K562 (cell line): ENCODE measurements at regions not wholly inside any gene's neighbourhood (a gene's known extent, or its start where the extent isn't known, plus 50 kb on each side); places are given as distances from the start of the nearest gene placed in this dataset.

Experiments
- ATAC-seq: fragments of 200-7000 bp; cut with Tn5 transposase; 3 replicates; pipeline ENCODE4 v1.9.1; 2020; ENCODE audit warnings: moderate library complexity
- BruUV-seq: library from RNA; stranded (reverse); fragments of 400-500 nt; replicated peaks from 2 replicates; lab custom pipeline; 2021; lab: Mats Ljungman, UMichigan
- CTCF ChIA-PET: fragments of 300-600 bp; formaldehyde crosslinking; extraction: SDS; loops from one replicate; lab custom pipeline; 2021; ENCODE audit warnings: low intra/inter-chr PET ratio; lab: Yijun Ruan, JAX
- POLR2A ChIA-PET: fragments of 300-600, 350-650 bp; sonication (Branson Sonifier 250); formaldehyde crosslinking; extraction: SDS; loops from one replicate; lab custom pipeline; 2021; ENCODE audit warnings: antibody characterized with exemption, inconsistent platforms; lab: Yijun Ruan, JAX
- DNase-seq, 4 experiments: peaks; one replicate each; pipeline versions ENCODE4 v3.0.0 to v3.0.0-alpha.2; 2011 to 2018; ENCODE audit warnings: low spot score in 3 of 4, mixed read lengths in 3 of 4; ENCODE audit errors: extremely low read depth in 1 of 4
- FAIRE-seq: peaks from 2 replicates; lab custom pipeline; 2011; peaks lifted over from hg19 to GRCh38; lab: Jason Lieb, UNC
- H2AFZ ChIP-seq: 2 replicates; pipeline ENCODE4 v1.6.0; 2011; ENCODE audit warnings: low read depth, low read length, control low read depth, inconsistent platforms
- H3K27ac ChIP-seq: fragments of 200-600 bp; 3 replicates; pipeline ENCODE4 v1.8.0; 2011; ENCODE audit warnings: low read depth, mild to moderate bottlenecking, control low read depth, inconsistent platforms, low read length, moderate library complexity, mixed read lengths; ENCODE audit errors: extremely low read depth
- H3K27me3 ChIP-seq, 2 experiments: fragments of 300-600 bp in 1 of 2; 2 replicates in 1 of 2; 3 replicates in 1 of 2; pipeline versions ENCODE4 v1.6.0 to v1.8.0; 2011; ENCODE audit warnings: inconsistent platforms in 2 of 2, low read length in 2 of 2, mild to moderate bottlenecking in 1 of 2, mixed read lengths in 1 of 2, moderate library complexity in 1 of 2; ENCODE audit not compliant: control insufficient read depth in 2 of 2, insufficient read depth in 2 of 2
- H3K36me3 ChIP-seq: fragments of 300-600 bp; 3 replicates; pipeline ENCODE4 v1.8.0; 2011; ENCODE audit warnings: mild to moderate bottlenecking, low read length, inconsistent platforms; ENCODE audit not compliant: control insufficient read depth, insufficient read depth
- H3K4me1 ChIP-seq, 2 experiments: fragments of 200-600 bp in 1 of 2; replicated peaks in 1 of 2; 2 replicates in 1 of 2; 3 replicates in 1 of 2; pipeline versions ENCODE4 v1.5.1 to v1.8.0; 2011; ENCODE audit warnings: inconsistent platforms in 2 of 2, low read length in 2 of 2, mild to moderate bottlenecking in 1 of 2, mixed read lengths in 1 of 2, moderate library complexity in 1 of 2; ENCODE audit not compliant: control insufficient read depth in 2 of 2, insufficient read depth in 2 of 2
- H3K4me2 ChIP-seq: 2 replicates; pipeline ENCODE4 v1.6.1; 2011; ENCODE audit warnings: low read length, control low read depth, inconsistent platforms, mixed read lengths; ENCODE audit not compliant: insufficient read depth
- H3K4me3 ChIP-seq: fragments of 200-600 bp; sonication (generic), shearing (Covaris generic); 2 replicates; pipeline ENCODE4 v1.5.1; 2016; ENCODE audit warnings: control low read depth, inconsistent platforms
- H3K79me2 ChIP-seq: fragments of 200-600 bp; 3 replicates; pipeline ENCODE4 v1.8.0; 2011; ENCODE audit warnings: low read length, inconsistent platforms; ENCODE audit not compliant: control insufficient read depth, insufficient read depth
- H3K9ac ChIP-seq, 2 experiments: 2 replicates each; pipeline versions ENCODE4 v1.6.0 to v1.6.1; 2011; ENCODE audit warnings: low read depth in 2 of 2, low read length in 2 of 2, control low read depth in 1 of 2, inconsistent platforms in 1 of 2, mild to moderate bottlenecking in 1 of 2, mixed read lengths in 1 of 2; ENCODE audit not compliant: insufficient read depth in 1 of 2
- H3K9me1 ChIP-seq: one replicate; pipeline ENCODE4 v1.6.0; 2011; ENCODE audit warnings: inconsistent platforms, mild to moderate bottlenecking, low read length, moderate library complexity; ENCODE audit not compliant: control insufficient read depth, insufficient read depth
- H3K9me3 ChIP-seq: replicated peaks from 2 replicates; pipeline ENCODE4 v1.5.1; 2011; ENCODE audit warnings: low read depth, low read length, inconsistent platforms; ENCODE audit not compliant: control insufficient read depth, insufficient read depth
- H4K20me1 ChIP-seq: replicated peaks from 2 replicates; pipeline ENCODE4 v1.6.1; 2011; ENCODE audit warnings: low read length, inconsistent platforms, mixed read lengths; ENCODE audit not compliant: control insufficient read depth, insufficient read depth
- ARID1B ChIP-seq: fragments of 450-650 bp; IDR thresholded peaks from 2 replicates; pipeline ENCODE4 v1.6.1; 2016; ENCODE audit warnings: antibody characterized with exemption, mild to moderate bottlenecking, inconsistent platforms
- BRCA1 ChIP-seq, 2 experiments: fragments of 450-650 bp in 1 of 2; sonication (generic) in 1 of 2; formaldehyde crosslinking in 1 of 2; IDR thresholded peaks; 2 replicates each; pipeline versions ENCODE4 v1.5.0 to v1.6.1; 2017 to 2020; ENCODE audit warnings: mild to moderate bottlenecking in 1 of 2, missing genetic modification reagents in 1 of 2
- CCNT2 ChIP-seq: IDR thresholded peaks from 2 replicates; pipeline ENCODE4 v1.6.1; 2011; ENCODE audit warnings: borderline replicate concordance, low read depth, mild to moderate bottlenecking, moderate library complexity, mixed read lengths, low read length; ENCODE audit not compliant: insufficient read length; ENCODE audit errors: extremely low read depth
- CHAMP1 ChIP-seq: fragments of 450-650 bp; IDR thresholded peaks from 2 replicates; pipeline ENCODE4 v1.6.1; 2016; ENCODE audit warnings: mild to moderate bottlenecking
- CHD4 ChIP-seq: fragments of 200-600 bp; sonication (generic); IDR thresholded peaks from 3 replicates; pipeline ENCODE4 v1.6.1; 2012; ENCODE audit warnings: low read depth, mild to moderate bottlenecking, mixed read lengths, low read length, inconsistent platforms; ENCODE audit not compliant: insufficient read depth, insufficient replicate concordance, poor library complexity, severe bottlenecking
- COPS2 ChIP-seq: fragments of 450-650 bp; conservative IDR thresholded peaks from 2 replicates; pipeline ENCODE4 v1.6.1; 2016; ENCODE audit warnings: mild to moderate bottlenecking, moderate library complexity
- DIDO1 ChIP-seq: fragments of 450-650 bp; IDR thresholded peaks from 2 replicates; pipeline ENCODE4 v1.6.1; 2016; ENCODE audit warnings: low read depth, missing biosample characterization, missing genetic modification characterization
- DPF2 ChIP-seq: fragments of 450-650 bp; IDR thresholded peaks from 2 replicates; pipeline ENCODE4 v1.6.1; 2016
- FOXM1 ChIP-seq, 2 experiments: fragments of 450-650 bp in 1 of 2; sonication (generic) in 1 of 2; formaldehyde crosslinking in 1 of 2; IDR thresholded peaks; 2 replicates each; pipeline versions ENCODE4 v1.6.1 to v1.9.0; 2017 to 2022; ENCODE audit warnings: low read depth in 2 of 2, mild to moderate bottlenecking in 2 of 2, missing genetic modification reagents in 1 of 2, moderate library complexity in 1 of 2
- NEUROD1 ChIP-seq: fragments of 150-350 bp; IDR thresholded peaks from 2 replicates; pipeline ENCODE4 v1.6.1; 2014; ENCODE audit warnings: borderline replicate concordance, low read length, low read depth; ENCODE audit not compliant: partially characterized antibody
- PHF20 ChIP-seq: fragments of 450-650 bp; IDR thresholded peaks from 2 replicates; pipeline ENCODE4 v1.6.1; 2018; ENCODE audit not compliant: partially characterized antibody
- POLR2AphosphoS5 ChIP-seq: IDR thresholded peaks from 2 replicates; pipeline ENCODE4 v1.6.1; 2011; ENCODE audit warnings: mild to moderate bottlenecking, low read depth, low read length, moderate library complexity; ENCODE audit not compliant: control insufficient read depth, insufficient read depth
- RAD21 ChIP-seq, 2 experiments: fragments of 250-450 bp in 1 of 2; fragments of 450-650 bp in 1 of 2; sonication (Bioruptor Pico) in 1 of 2; formaldehyde crosslinking in 1 of 2; IDR thresholded peaks in 1 of 2; conservative IDR thresholded peaks in 1 of 2; 2 replicates each; pipeline versions ENCODE4 v1.4.0 to v1.8.0; 2020 to 2022; ENCODE audit warnings: mild to moderate bottlenecking in 2 of 2, moderate library complexity in 1 of 2
- ZNF41 ChIP-seq: fragments of 250-450 bp; sonication (Bioruptor Pico); conservative IDR thresholded peaks from 2 replicates; pipeline ENCODE4 v1.4.0; 2020; ENCODE audit warnings: mild to moderate bottlenecking
- ZNF551 ChIP-seq: fragments of 250-450 bp; sonication (Bioruptor Pico); IDR thresholded peaks from 2 replicates; pipeline ENCODE4 v1.5.0; 2021; ENCODE audit warnings: mild to moderate bottlenecking, moderate library complexity
- WGBS: fragments of 100-300 bp; shearing (Covaris generic); methylation state at CpG from one replicate; pipeline ENCODE4 v1.1.6; 2016; ENCODE audit warnings: low coverage, mixed read lengths; ENCODE audit not compliant: insufficient coverage; ENCODE audit errors: missing lambda C conversion rate; 5-methylcytosine and 5-hydroxymethylcytosine counted together
- in situ Hi-C: fragments of 300-500 bp; cut with MboI; formaldehyde crosslinking; loops from 4 replicates; pipeline ENCODE4 v1.15.0; 2018; ENCODE audit warnings: inconsistent platforms, mixed read lengths
- intact Hi-C: fragments of 100-400 bp; cut with micrococcal nuclease; formaldehyde crosslinking; loops from 2 replicates; pipeline ENCODE4 v1.14.2; 2022
- TF ChIP-seq, protein P1 (sequence below): fragments of 450-650 bp; IDR thresholded peaks from 2 replicates; pipeline ENCODE4 v1.6.1; 2016
- TF ChIP-seq, protein P2 (sequence below): fragments of 450-650 bp; IDR thresholded peaks from 2 replicates; pipeline ENCODE4 v1.6.1; 2018; ENCODE audit warnings: mild to moderate bottlenecking, low read depth; ENCODE audit not compliant: partially characterized antibody

DNA sequence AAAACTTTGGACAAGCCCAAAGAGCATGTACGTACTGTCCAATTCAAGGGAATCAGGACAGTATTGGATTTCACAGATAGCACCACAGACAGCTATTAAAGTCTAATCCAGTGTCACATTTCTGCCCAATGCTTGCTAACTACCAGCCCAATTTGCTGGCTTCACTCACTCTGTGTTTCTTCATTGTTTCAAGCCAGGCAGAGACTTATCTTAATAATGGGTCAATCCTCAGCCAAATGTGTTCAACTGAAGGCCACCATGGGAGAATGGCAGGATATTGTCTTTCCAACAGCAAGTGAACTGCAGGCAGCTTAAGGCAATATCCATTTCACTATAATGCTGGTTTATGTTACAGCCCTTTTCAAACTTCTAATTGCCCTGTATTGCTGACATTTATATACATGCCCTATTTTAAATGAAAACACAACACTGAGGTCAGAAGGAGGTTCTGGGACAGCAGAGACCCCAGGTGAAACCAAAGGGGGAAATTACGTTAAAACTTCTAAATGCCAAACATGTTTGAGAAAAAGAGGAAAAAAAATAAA is 142.1 kb upstream of the RSPO3 start:
- H2AFZ ChIP-seq, result no peak overlapping the region
- H3K27me3 ChIP-seq, result no peaks in the 10 kb centered on the region
- H3K79me2 ChIP-seq, result no peaks in the 10 kb centered on the region
- BruUV-seq, result no TSS peak
- no peaks in the 10 kb centered on the region for H3K9me1 ChIP-seq
- ChIA-PET POLR2A (no interaction called here), CTCF (no interaction called here)
- no peak for FAIRE-seq
- H3K9me3 ChIP-seq, result no peaks in the 10 kb centered on the region
- ATAC-seq, result no peak
- in situ Hi-C loops, result no loop called here
- DNase-seq, result no peak
- H4K20me1 ChIP-seq, result no peaks in the 10 kb centered on the region
- WGBS, result 0% methylated on average over 2 of the region's 2 CpGs
- no peak overlapping the region for H3K4me3 ChIP-seq
- no peaks in the 10 kb centered on the region for H3K4me1 ChIP-seq
- no peak overlapping the region for H3K27ac ChIP-seq
- H3K36me3 ChIP-seq, result no peaks in the 10 kb centered on the region
- H3K9ac ChIP-seq, result no peak overlapping the region
- H3K4me2 ChIP-seq, result no peak overlapping the region
- intact Hi-C loops, result no loop called here
- TF ChIP-seq ZNF41 (CRISPR knock-in tag), result no peak
- no peak for TF ChIP-seq NEUROD1
- TF ChIP-seq ARID1B, result no peak
- TF ChIP-seq PHF20, result no peak
- TF ChIP-seq RAD21 (CRISPR knock-in tag; conservative IDR thresholded peaks at IDR 0.05 in 1 of 2, IDR thresholded peaks at IDR 0.05 in 1 of 2), result no peak
- no peak for TF ChIP-seq CHD4
- no peak for TF ChIP-seq CHAMP1
- TF ChIP-seq BRCA1 (IDR thresholded peaks at IDR 0.05), result no peak
- no peak for TF ChIP-seq BRCA1 (CRISPR knock-in tag; IDR thresholded peaks at IDR 0.05)
- TF ChIP-seq, protein P1, sequence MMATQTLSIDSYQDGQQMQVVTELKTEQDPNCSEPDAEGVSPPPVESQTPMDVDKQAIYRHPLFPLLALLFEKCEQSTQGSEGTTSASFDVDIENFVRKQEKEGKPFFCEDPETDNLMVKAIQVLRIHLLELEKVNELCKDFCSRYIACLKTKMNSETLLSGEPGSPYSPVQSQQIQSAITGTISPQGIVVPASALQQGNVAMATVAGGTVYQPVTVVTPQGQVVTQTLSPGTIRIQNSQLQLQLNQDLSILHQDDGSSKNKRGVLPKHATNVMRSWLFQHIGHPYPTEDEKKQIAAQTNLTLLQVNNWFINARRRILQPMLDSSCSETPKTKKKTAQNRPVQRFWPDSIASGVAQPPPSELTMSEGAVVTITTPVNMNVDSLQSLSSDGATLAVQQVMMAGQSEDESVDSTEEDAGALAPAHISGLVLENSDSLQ, result no peak
- TF ChIP-seq, protein P2, sequence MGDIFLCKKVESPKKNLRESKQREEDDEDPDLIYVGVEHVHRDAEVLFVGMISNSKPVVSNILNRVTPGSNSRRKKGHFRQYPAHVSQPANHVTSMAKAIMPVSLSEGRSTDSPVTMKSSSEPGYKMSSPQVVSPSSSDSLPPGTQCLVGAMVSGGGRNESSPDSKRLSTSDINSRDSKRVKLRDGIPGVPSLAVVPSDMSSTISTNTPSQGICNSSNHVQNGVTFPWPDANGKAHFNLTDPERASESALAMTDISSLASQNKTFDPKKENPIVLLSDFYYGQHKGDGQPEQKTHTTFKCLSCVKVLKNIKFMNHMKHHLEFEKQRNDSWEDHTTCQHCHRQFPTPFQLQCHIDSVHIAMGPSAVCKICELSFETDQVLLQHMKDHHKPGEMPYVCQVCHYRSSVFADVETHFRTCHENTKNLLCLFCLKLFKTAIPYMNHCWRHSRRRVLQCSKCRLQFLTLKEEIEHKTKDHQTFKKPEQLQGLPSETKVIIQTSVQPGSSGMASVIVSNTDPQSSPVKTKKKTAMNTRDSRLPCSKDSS, result no peak
- no peak for TF ChIP-seq FOXM1 (IDR thresholded peaks at IDR 0.05; ENCODE audit: low read depth)
- no peak for TF ChIP-seq FOXM1 (CRISPR knock-in tag; IDR thresholded peaks at IDR 0.05; ENCODE audit: low read depth)
- no peak for TF ChIP-seq DIDO1
- TF ChIP-seq COPS2, result no peak
- TF ChIP-seq ZNF551 (CRISPR knock-in tag), result no peak
- no peak for TF ChIP-seq DPF2
- TF ChIP-seq POLR2AphosphoS5, result no peak
- TF ChIP-seq CCNT2, result no peak
